Neural progenitor cell (in vitro differentiated cells): ENCODE measurements at regions not wholly inside any gene's neighbourhood (a gene's known extent, or its start where the extent isn't known, plus 50 kb on each side); places are given as distances from the start of the nearest gene placed in this dataset.

Experiments
- DNase-seq: peaks from one replicate; pipeline ENCODE4 v3.0.0-alpha.2; 2016; ENCODE audit warnings: low spot score
- H2AFZ ChIP-seq: fragments of 200-600 bp; sonication (generic); replicated peaks from 2 replicates; pipeline ENCODE4 v1.6.1; 2016; ENCODE audit warnings: antibody characterized with exemption
- H3F3A ChIP-seq: fragments of 200-600 bp; sonication (generic); 2 replicates; pipeline ENCODE4 v1.6.1; 2016; ENCODE audit warnings: antibody characterized with exemption, low read depth
- H3K27ac ChIP-seq: fragments of 200-600 bp; sonication (generic); 2 replicates; pipeline ENCODE4 v1.5.1; 2016; ENCODE audit warnings: mild to moderate bottlenecking
- H3K27me3 ChIP-seq: fragments of 200-600 bp; sonication (generic); 2 replicates; pipeline ENCODE4 v1.6.1; 2016; ENCODE audit warnings: mild to moderate bottlenecking, moderate library complexity
- H3K36me3 ChIP-seq: fragments of 200-600 bp; sonication (generic); 2 replicates; pipeline ENCODE4 v1.5.1; 2016
- H3K4me1 ChIP-seq: fragments of 200-600 bp; sonication (generic); 2 replicates; pipeline ENCODE4 v1.6.1; 2016; ENCODE audit warnings: mixed run types
- H3K4me2 ChIP-seq: fragments of 200-600 bp; sonication (generic); 2 replicates; pipeline ENCODE4 v1.6.1; 2016
- H3K4me3 ChIP-seq: fragments of 200-600 bp; sonication (generic); 2 replicates; pipeline ENCODE4 v1.5.1; 2016
- H3K79me2 ChIP-seq: fragments of 200-600 bp; sonication (generic); 2 replicates; pipeline ENCODE4 v1.6.1; 2016; ENCODE audit warnings: low read depth
- H3K9ac ChIP-seq: fragments of 200-600 bp; sonication (generic); 2 replicates; pipeline ENCODE4 v1.6.1; 2016
- H3K9me3 ChIP-seq: fragments of 200-600 bp; sonication (generic); 2 replicates; pipeline ENCODE4 v1.5.1; 2016; ENCODE audit warnings: low read depth
- H4K20me1 ChIP-seq: fragments of 200-600 bp; sonication (generic); 2 replicates; pipeline ENCODE4 v1.6.1; 2016; ENCODE audit warnings: low read depth
- H3K27ac Mint-ChIP-seq: 3 replicates; pipeline ENCODE4 v1.8.0; 2021; ENCODE audit warnings: mixed read lengths
- H3K27me3 Mint-ChIP-seq: 2 replicates; pipeline ENCODE4 v1.8.0; 2022; ENCODE audit warnings: low read depth, mild to moderate bottlenecking, inconsistent platforms, moderate library complexity, mixed read lengths; ENCODE audit not compliant: insufficient read depth
- H3K36me3 Mint-ChIP-seq: 3 replicates; pipeline ENCODE4 v1.8.0; 2021; ENCODE audit warnings: mixed read lengths
- H3K4me1 Mint-ChIP-seq: 3 replicates; pipeline ENCODE4 v1.8.0; 2021; ENCODE audit warnings: mixed read lengths
- H3K4me3 Mint-ChIP-seq: 3 replicates; pipeline ENCODE4 v1.8.0; 2021; ENCODE audit warnings: mild to moderate bottlenecking, moderate library complexity, mixed read lengths
- H3K9me3 Mint-ChIP-seq: 3 replicates; pipeline ENCODE4 v1.8.0; 2020; ENCODE audit warnings: mixed read lengths
- CTCF ChIP-seq: fragments of 200-600 bp; sonication (generic); IDR thresholded peaks from 2 replicates; pipeline ENCODE4 v1.5.1; 2017; ENCODE audit warnings: antibody characterized with exemption, mild to moderate bottlenecking
- EZH2 ChIP-seq: fragments of 200-600 bp; sonication (generic); IDR thresholded peaks from 2 replicates; pipeline ENCODE4 v1.6.1; 2017; ENCODE audit warnings: antibody characterized with exemption, mild to moderate bottlenecking, moderate library complexity
- EZH2phosphoT487 ChIP-seq: fragments of 200-600 bp; sonication (generic); IDR thresholded peaks from 2 replicates; pipeline ENCODE4 v1.6.1; 2017; ENCODE audit warnings: antibody characterized with exemption

GRCh38 chrX:22662776-22663175, 337.0 kb upstream of the DDX53 start:
- Histone ChIP-seq H3K4me3 (no peak overlapping the region), H3K4me2 (no peak overlapping the region), H2AFZ (no peak overlapping the region), H3K79me2 (no peaks in the 10 kb centered on the region), H3K4me1 (no peaks in the 10 kb centered on the region), H3K36me3 (no peaks in the 10 kb centered on the region), H3K27ac (no peak overlapping the region), H3K9me3 (peaks cover 5% of the 10 kb centered on the region), H3K27me3 (no peaks in the 10 kb centered on the region), H4K20me1 (no peaks in the 10 kb centered on the region), H3K9ac (no peak overlapping the region), H3F3A (no peaks in the 10 kb centered on the region)
- no peaks in the 10 kb centered on the region for H3K27me3 Mint-ChIP-seq
- no peaks in the 10 kb centered on the region for H3K4me1 Mint-ChIP-seq
- no peak for TF ChIP-seq CTCF
- no peak for TF ChIP-seq EZH2
- TF ChIP-seq EZH2phosphoT487, result no peak
- H3K27ac Mint-ChIP-seq, result no peak overlapping the region
- H3K4me3 Mint-ChIP-seq, result no peak overlapping the region
- H3K36me3 Mint-ChIP-seq, result no peaks in the 10 kb centered on the region
- no peak for DNase-seq
- H3K9me3 Mint-ChIP-seq, result no peaks in the 10 kb centered on the region

- H3K27me3 ChIP-seq, result no peaks in the 10 kb centered on the region
- H3K36me3 Mint-ChIP-seq, result no peaks in the 10 kb centered on the region
- H3K9me3 ChIP-seq, result peaks cover 5% of the 10 kb centered on the region
- H3F3A ChIP-seq, result no peaks in the 10 kb centered on the region
- no peak overlapping the region for H3K4me3 ChIP-seq
- no peak overlapping the region for H2AFZ ChIP-seq
- DNase-seq, result no peak
- H3K4me2 ChIP-seq, result no peak overlapping the region
- no peaks in the 10 kb centered on the region for H3K36me3 ChIP-seq
- no peaks in the 10 kb centered on the region for H3K9me3 Mint-ChIP-seq
- H3K79me2 ChIP-seq, result no peaks in the 10 kb centered on the region
- H3K27ac Mint-ChIP-seq, result no peak overlapping the region
- no peak overlapping the region for H3K9ac ChIP-seq
- TF ChIP-seq EZH2phosphoT487, result no peak
- no peak for TF ChIP-seq CTCF
- no peak for TF ChIP-seq EZH2
- H3K27ac ChIP-seq, result no peak overlapping the region
- peaks cover 2% of the 10 kb centered on the region for H3K27me3 Mint-ChIP-seq
- no peaks in the 10 kb centered on the region for H3K4me1 ChIP-seq
- H3K4me3 Mint-ChIP-seq, result no peak overlapping the region
- no peaks in the 10 kb centered on the region for H3K4me1 Mint-ChIP-seq
- H4K20me1 ChIP-seq, result no peaks in the 10 kb centered on the region
Observed at GRCh38 chrX:22664826-22665225, 334.9 kb upstream of the DDX53 start.

GRCh38 chrX:22665818-22666217, 333.9 kb upstream of the DDX53 start:
- no peak for DNase-seq
- no peaks in the 10 kb centered on the region for H3F3A ChIP-seq
- H3K4me3 ChIP-seq, result no peak overlapping the region
- no peaks in the 10 kb centered on the region for H3K36me3 ChIP-seq
- no peaks in the 10 kb centered on the region for H3K79me2 ChIP-seq
- no peak overlapping the region for H3K27ac Mint-ChIP-seq
- no peak overlapping the region for H3K9ac ChIP-seq
- H3K4me2 ChIP-seq, result no peak overlapping the region
- H3K9me3 ChIP-seq, result peaks cover 5% of the 10 kb centered on the region
- H3K9me3 Mint-ChIP-seq, result peaks cover 2% of the 10 kb centered on the region
- TF ChIP-seq CTCF (no peak), EZH2phosphoT487 (no peak), EZH2 (no peak)
- no peak overlapping the region for H2AFZ ChIP-seq
- no peak overlapping the region for H3K4me3 Mint-ChIP-seq
- no peaks in the 10 kb centered on the region for H3K36me3 Mint-ChIP-seq
- no peak overlapping the region for H3K27ac ChIP-seq
- H3K27me3 Mint-ChIP-seq, result peaks cover 2% of the 10 kb centered on the region
- no peaks in the 10 kb centered on the region for H3K27me3 ChIP-seq
- H3K4me1 ChIP-seq, result no peaks in the 10 kb centered on the region
- no peaks in the 10 kb centered on the region for H3K4me1 Mint-ChIP-seq
- no peaks in the 10 kb centered on the region for H4K20me1 ChIP-seq

- peak; percentile 29 for DNase-seq
Observed at GRCh38 chrX:22666441-22666840, 333.3 kb upstream of the DDX53 start.

More at GRCh38 chrX:22666441-22666840, 333.3 kb upstream of the DDX53 start:
- Mint-ChIP-seq H3K27ac (no peak overlapping the region), H3K36me3 (no peaks in the 10 kb centered on the region), H3K4me1 (no peaks in the 10 kb centered on the region), H3K27me3 (peaks cover 2% of the 10 kb centered on the region), H3K4me3 (no peak overlapping the region), H3K9me3 (peaks cover 2% of the 10 kb centered on the region)
- H3K27ac ChIP-seq, result no peak overlapping the region
- no peak overlapping the region for H2AFZ ChIP-seq
- no peaks in the 10 kb centered on the region for H4K20me1 ChIP-seq
- H3K4me3 ChIP-seq, result no peak overlapping the region
- peaks cover 5% of the 10 kb centered on the region for H3K9me3 ChIP-seq
- peak; percentile 39 for TF ChIP-seq CTCF
- TF ChIP-seq EZH2, result no peak
- no peak for TF ChIP-seq EZH2phosphoT487
- no peak overlapping the region for H3K9ac ChIP-seq
- H3K36me3 ChIP-seq, result no peaks in the 10 kb centered on the region
- H3K79me2 ChIP-seq, result no peaks in the 10 kb centered on the region
- no peak overlapping the region for H3K4me2 ChIP-seq
- H3K4me1 ChIP-seq, result no peaks in the 10 kb centered on the region
- H3F3A ChIP-seq, result no peaks in the 10 kb centered on the region
- no peaks in the 10 kb centered on the region for H3K27me3 ChIP-seq
